Stimulated activated naive B cell treated with anti-CD40 and anti-IgM and Interleukin-4, amounts not matched to agents 10 μg/mL and 1 μg/mL and 100 μg/mL, for 72 hours (primary cell): ENCODE measurements at regions not wholly inside any gene's neighbourhood (a gene's known extent, or its start where the extent isn't known, plus 50 kb on each side); places are given as distances from the start of the nearest gene placed in this dataset.

Experiments
- ATAC-seq, 2 donors: fragments of 150-1000 bp; cut with Tn5 transposase; replicated peaks; 2 replicates each; pipeline ENCODE4 v1.10.0; 2021; ENCODE audit warnings: moderate library complexity in 1 of 2
- DNase-seq: peaks from one replicate; pipeline ENCODE4 v3.0.0; 2021
- H3K27ac Mint-ChIP-seq: one replicate; pipeline ENCODE4 v1.8.0; 2022; ENCODE audit warnings: mild to moderate bottlenecking, mixed read lengths
- H3K27me3 Mint-ChIP-seq, 2 donors: one replicate each; pipeline ENCODE4 v1.8.0; 2022; ENCODE audit warnings: mixed read lengths in 2 of 2
- H3K36me3 Mint-ChIP-seq, 2 donors: one replicate each; pipeline ENCODE4 v1.8.0; 2022; ENCODE audit warnings: mixed read lengths in 2 of 2, mild to moderate bottlenecking in 1 of 2
- H3K4me1 Mint-ChIP-seq, 2 donors: one replicate each; pipeline ENCODE4 v1.8.0; 2022; ENCODE audit warnings: mixed read lengths in 2 of 2, mild to moderate bottlenecking in 1 of 2
- H3K4me3 Mint-ChIP-seq, 2 donors: one replicate each; pipeline ENCODE4 v1.8.0; 2022; ENCODE audit warnings: mild to moderate bottlenecking in 2 of 2, mixed read lengths in 2 of 2, moderate library complexity in 1 of 2
- H3K9me3 Mint-ChIP-seq, 2 donors: one replicate each; pipeline ENCODE4 v1.8.0; 2022; ENCODE audit warnings: mixed read lengths in 2 of 2, mild to moderate bottlenecking in 1 of 2

DNA sequence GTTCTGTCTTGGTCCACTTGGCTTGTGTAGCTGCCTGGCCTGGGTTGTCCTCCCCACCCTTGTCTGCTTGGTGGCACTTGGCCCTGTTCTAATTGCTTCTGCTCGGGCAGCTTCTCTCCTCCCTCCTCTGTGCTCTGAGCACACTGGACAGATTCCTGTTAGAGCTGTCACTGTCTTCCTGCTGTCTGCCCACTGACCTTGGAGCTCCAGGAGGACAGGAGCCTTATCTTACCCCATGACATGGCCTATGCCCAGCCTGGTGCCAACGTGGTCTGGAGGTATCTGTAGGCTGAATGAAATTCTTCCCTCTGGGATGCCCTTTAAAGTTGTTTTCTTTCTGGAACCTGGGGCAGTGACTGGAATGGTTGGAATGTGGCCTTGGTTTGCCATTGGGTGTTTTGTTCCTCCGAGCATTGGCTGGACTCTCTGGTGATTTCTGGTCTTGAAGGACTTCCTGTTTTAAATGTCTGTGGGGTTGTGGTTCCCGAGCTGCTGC, 94.1 kb downstream of the FAM43A start:
- Mint-ChIP-seq H3K27ac (no peak overlapping the region), H3K4me3 (no peak overlapping the region), H3K4me1 (peaks cover 0 to 4% of the 10 kb centered on the region in 2 donors), H3K36me3 (no peaks in the 10 kb centered on the region), H3K9me3 (no peaks in the 10 kb centered on the region), H3K27me3 (peaks cover 33 to 36% of the 10 kb centered on the region in 2 donors)
- DNase-seq (no peak), ATAC-seq (no peak)

DNA sequence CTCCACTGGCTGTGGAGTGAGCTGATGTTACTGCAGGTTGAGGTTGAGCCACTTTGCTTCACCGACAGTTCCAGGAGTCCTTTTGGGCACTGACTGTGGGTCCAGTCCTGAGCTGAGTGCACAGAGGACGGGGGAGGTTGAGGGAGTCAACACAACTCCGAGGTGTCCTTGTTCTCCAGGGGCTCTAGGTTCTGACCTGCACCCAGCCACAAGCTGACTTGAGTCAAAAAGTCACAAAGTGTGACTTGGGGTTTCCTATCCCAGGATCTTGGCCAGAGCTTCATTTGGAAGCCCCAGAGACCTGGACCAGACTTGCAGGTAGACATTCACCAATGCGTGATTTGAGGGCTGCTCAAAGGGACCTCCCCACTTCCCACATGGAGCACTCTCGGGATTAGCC, 95.0 kb downstream of the FAM43A start:
- ATAC-seq, result no peak
- Mint-ChIP-seq H3K27me3 (peaks cover 30 to 36% of the 10 kb centered on the region in 2 donors), H3K27ac (no peak overlapping the region), H3K36me3 (no peaks in the 10 kb centered on the region), H3K4me3 (no peak overlapping the region), H3K9me3 (no peaks in the 10 kb centered on the region), H3K4me1 (peaks cover 0 to 4% of the 10 kb centered on the region in 2 donors)
- DNase-seq, result no peak

DNA sequence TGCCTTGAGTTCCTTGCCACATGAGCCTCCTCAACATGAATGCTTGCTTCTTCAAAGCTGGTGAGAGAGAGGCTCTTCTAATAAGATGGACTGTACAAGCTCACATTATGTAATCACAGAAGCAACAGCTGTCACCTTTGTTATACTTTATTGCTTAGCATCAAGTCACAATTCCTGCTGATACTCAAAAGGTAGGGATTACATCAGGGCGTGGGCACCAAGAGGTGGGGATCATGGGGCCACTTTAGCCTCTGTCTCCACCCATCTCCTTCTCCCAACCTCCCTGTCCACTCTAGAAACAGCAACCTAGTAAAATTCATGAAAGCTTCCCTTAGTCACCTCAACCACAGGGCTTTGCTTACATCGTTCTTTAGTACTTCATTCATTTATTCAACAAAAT, 95.9 kb downstream of the FAM43A start:
- peaks cover 22 to 36% of the 10 kb centered on the region in 2 donors for H3K27me3 Mint-ChIP-seq
- no peak overlapping the region for H3K4me3 Mint-ChIP-seq
- no peak for ATAC-seq
- no peaks in the 10 kb centered on the region for H3K36me3 Mint-ChIP-seq
- DNase-seq, result no peak
- H3K27ac Mint-ChIP-seq, result no peak overlapping the region
- peaks cover 0 to 2% of the 10 kb centered on the region in 2 donors for H3K4me1 Mint-ChIP-seq
- no peaks in the 10 kb centered on the region for H3K9me3 Mint-ChIP-seq

DNA sequence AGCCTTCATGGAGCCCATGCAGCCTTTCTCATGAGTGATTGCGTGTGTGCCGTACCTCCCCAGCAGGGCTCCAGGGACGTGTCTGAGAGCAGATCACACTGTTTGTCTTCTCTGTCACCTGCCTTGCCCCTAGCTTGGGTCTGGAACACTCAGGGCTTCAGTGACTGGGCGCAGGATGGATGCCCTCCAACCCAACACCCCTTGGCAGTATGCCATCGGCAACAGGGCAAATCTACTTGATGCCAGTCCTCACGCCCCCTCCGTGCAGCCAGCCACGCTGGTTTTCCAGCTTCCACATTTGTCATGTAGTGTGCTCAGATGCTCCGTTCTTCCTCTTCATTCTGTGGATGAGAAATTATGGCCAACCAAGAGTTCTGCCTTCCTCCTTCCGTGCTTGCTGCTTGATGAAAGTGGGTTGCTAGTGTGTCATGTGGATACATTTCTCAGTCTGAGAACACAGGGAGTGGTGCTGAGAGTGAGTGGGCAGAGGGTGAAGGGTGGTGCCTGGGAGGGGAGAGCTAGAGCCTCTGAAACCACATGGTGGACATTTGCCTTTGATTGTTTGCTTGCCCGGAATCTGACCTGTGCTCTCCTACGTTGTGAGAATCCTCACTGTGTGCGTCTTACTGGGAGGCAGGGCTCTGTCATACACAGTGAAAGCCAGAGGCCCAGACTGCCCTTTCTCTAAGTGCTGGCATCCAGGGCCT, 97.2 kb downstream of the FAM43A start:
- Mint-ChIP-seq H3K4me3 (no peak overlapping the region), H3K27ac (no peak overlapping the region), H3K4me1 (peaks cover 0 to 2% of the 10 kb centered on the region in 2 donors), H3K27me3 (peaks cover 18 to 36% of the 10 kb centered on the region in 2 donors), H3K9me3 (no peaks in the 10 kb centered on the region), H3K36me3 (no peaks in the 10 kb centered on the region)
- DNase-seq (no peak), ATAC-seq (no peak)

DNA sequence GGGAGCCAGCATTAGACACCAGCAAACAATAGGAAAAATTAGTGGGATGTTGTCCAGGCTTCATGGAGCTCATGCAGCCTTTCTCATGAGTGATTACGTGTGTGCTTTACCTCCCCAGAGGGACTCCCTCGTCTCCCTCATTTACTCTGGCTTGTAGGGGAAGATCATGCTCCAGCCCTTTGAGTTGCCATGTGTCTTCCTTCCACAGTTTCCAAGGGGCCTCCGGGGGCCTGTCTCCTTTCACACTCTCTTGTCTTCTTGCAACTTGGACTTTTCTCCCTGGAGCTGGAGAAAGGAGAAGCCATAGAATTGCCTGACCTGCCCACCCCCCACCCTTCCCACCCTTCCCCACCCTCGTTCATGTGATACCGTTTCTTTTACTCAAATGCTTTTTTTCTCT, 98.7 kb downstream of the FAM43A start:
- ATAC-seq, result no peak
- H3K4me3 Mint-ChIP-seq, result no peak overlapping the region

DNA sequence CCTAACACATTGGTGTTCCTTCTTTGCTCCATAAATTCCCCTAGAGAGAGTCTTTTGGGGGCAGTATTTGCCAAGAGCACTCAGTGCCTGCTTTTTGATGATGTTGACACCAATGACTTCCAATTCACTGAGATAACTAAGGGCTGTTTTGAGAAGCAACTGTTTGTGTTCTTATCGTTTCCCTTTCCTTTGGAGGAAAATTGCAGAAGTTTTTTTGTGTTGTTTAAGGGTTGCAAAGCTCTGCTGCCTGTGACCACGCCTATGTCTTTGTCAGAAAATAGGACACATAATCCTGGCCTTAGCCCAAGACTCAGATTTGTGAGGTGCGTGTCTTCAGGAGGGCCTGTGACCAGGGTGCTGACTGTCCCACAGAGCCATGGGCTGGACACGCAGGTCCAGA, 99.6 kb downstream of the FAM43A start:
- Mint-ChIP-seq H3K9me3 (no peaks in the 10 kb centered on the region), H3K4me3 (no peak overlapping the region), H3K36me3 (no peaks in the 10 kb centered on the region), H3K27me3 (peaks cover 7 to 17% of the 10 kb centered on the region in 2 donors), H3K4me1 (peaks cover 0 to 2% of the 10 kb centered on the region in 2 donors), H3K27ac (no peak overlapping the region)
- ATAC-seq, result no peak
- no peak for DNase-seq

More for the DNA sequence above, 98.7 kb downstream of the FAM43A start:
- H3K27ac Mint-ChIP-seq, result no peak overlapping the region
- peaks cover 0 to 2% of the 10 kb centered on the region in 2 donors for H3K4me1 Mint-ChIP-seq
- DNase-seq, result no peak
- H3K27me3 Mint-ChIP-seq, result peaks cover 14 to 26% of the 10 kb centered on the region in 2 donors
- no peaks in the 10 kb centered on the region for H3K9me3 Mint-ChIP-seq
- no peaks in the 10 kb centered on the region for H3K36me3 Mint-ChIP-seq

DNA sequence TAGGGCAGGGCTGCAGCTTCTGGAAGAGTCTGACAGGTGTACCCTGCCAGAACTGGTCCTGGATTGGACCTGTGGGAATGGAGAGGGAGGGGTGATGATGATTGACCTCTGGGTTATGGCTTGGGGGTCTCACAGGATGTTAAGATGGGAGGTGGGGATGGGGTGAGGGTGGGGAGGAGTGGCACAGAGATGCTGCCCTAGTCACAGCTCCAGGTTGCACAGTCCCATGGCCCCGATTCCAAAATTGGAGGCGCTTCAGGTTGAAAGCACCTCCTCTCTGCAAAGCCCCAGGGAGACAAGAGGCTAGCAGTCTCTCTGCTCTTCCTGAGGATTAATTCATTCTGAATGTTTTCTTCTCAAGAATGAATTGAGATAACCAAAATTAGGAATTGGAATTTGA, 101.4 kb downstream of the FAM43A start:
- no peak for ATAC-seq
- Mint-ChIP-seq H3K27ac (no peak overlapping the region), H3K27me3 (peaks cover 6 to 7% of the 10 kb centered on the region in 2 donors), H3K4me3 (no peak overlapping the region), H3K9me3 (no peaks in the 10 kb centered on the region), H3K4me1 (no peaks in the 10 kb centered on the region), H3K36me3 (no peaks in the 10 kb centered on the region)
- DNase-seq, result no peak

DNA sequence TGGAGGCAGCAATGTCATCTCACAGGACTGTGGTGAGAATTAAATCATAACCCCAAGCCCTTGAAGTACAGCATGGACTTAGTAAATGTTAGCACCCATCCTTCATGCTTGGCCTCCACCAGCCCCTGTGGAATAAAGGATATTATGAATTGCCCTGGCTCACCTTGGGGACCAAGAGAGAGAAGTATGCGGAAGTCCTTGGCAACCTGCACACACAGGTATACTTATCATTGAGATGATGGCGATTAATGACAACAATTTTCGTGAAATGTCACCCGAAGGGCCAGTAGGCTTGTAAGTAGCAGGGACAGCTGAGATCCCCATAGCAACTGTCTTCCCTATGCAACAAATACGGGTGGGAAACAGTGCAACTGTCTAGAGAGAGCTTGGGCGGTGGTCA, 102.0 kb downstream of the FAM43A start:
- H3K36me3 Mint-ChIP-seq, result no peaks in the 10 kb centered on the region
- H3K27me3 Mint-ChIP-seq, result peaks cover 6% of the 10 kb centered on the region in 2 donors
- no peaks in the 10 kb centered on the region for H3K4me1 Mint-ChIP-seq
- H3K4me3 Mint-ChIP-seq, result no peak overlapping the region
- no peak for DNase-seq
- H3K27ac Mint-ChIP-seq, result no peak overlapping the region
- ATAC-seq, result no peak
- H3K9me3 Mint-ChIP-seq, result no peaks in the 10 kb centered on the region

DNA sequence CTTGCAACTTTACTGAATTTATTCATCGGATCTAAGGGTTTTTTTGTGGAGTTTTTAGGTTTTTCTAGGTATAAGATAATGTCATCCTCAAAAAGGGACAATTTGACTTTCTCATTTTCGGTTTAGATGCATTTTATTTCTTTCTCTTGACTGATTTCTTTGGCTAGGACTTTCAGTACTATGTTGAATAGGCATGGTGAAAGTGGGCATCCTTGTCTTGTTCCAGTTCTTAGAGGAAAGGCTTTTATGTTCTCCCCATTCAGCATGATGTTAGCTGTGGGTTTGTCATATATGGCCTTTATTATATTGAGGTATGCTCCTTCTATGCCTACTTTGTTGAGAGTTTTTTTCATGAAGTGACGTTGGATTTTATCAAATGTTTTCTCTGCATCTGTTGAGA, 106.7 kb downstream of the FAM43A start:
- Mint-ChIP-seq H3K9me3 (peaks cover 5% of the 10 kb centered on the region in 2 donors), H3K4me3 (no peak overlapping the region), H3K27me3 (no peaks in the 10 kb centered on the region), H3K27ac (no peak overlapping the region), H3K36me3 (peaks cover 3 to 5% of the 10 kb centered on the region in 2 donors), H3K4me1 (no peaks in the 10 kb centered on the region)
- no peak for ATAC-seq
- no peak for DNase-seq

DNA sequence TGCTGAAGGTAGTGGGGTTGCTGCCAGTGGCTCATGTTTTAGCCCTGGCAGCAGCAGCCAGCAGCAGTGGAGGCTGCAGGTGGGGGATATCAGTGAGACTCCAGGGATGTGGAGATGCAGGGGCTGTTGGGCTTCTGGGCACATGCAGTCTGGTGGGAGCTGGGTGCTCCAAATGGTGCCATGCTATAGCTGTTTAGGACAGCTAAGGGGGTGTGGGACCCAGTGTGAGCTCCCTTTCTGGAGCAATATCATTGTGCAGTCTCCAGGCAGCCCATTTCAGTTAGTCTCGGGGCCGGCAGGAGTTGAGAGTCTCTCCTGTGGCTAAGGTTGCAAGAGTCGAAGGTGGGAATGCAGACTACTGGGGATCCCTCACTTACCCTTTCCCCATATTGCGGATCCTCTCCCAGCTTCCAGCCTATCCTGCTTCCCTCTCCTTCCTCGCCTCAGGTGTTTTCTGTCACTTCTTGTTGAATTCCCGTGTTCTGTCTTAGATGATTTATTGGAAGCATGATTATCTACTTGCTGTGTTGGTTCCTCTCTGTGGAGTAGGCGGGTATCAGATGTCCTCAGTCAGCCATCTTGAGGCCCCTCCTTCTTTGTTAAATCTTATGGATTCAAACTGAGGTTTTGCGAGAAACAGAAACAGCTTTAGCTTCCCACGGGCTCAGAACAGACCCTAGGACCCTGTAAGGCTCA, 112.0 kb downstream of the FAM43A start:
- Mint-ChIP-seq H3K27ac (no peak overlapping the region), H3K4me3 (no peak overlapping the region), H3K4me1 (no peaks in the 10 kb centered on the region), H3K36me3 (peaks cover 3 to 5% of the 10 kb centered on the region in 2 donors), H3K27me3 (peaks cover 0 to 8% of the 10 kb centered on the region in 2 donors), H3K9me3 (peaks cover 5% of the 10 kb centered on the region in 2 donors)
- ATAC-seq (no peak), DNase-seq (no peak)

DNA sequence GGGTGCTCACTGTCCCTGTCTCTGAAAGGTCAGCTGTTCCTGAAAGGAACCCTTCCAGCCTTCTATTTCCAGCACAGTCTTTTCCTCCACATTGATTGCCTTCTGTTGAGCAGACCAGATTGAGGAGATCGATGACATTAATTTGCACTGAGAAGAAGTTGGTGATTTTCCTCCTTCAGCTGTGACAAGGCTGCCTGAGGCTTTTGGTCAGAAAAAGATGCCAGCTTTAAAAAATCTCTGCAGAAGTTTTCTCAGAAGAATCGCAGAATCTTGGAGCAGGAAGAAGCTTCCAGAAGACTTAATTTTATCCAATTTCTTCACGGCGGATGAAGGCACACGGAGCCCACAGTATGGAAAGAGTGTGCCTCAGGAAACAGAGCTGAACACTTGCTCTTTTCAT, 112.8 kb downstream of the FAM43A start:
- H3K27ac Mint-ChIP-seq, result no peak overlapping the region

DNA sequence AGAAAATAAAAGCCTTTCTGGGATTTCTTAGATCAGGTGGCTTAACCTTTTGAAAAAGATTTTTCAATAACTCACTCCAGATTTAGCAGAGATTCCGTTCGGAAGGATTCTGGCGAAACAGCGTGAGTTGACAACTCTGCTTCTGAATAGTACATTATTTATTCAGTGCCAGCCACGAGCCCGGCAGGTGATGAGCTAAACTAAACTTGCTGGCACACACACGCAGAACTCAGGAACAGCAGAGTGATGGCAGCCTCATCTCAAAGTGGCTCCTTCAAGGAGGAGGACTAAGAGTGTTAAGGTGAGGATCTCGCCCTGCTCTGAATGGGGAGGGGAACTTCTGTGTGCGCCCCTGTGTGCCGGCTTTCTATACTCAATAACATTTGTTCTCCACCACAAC, 114.3 kb downstream of the FAM43A start:
- ATAC-seq (no peak), DNase-seq (no peak)
- Mint-ChIP-seq H3K4me1 (no peaks in the 10 kb centered on the region), H3K36me3 (peaks cover 3 to 5% of the 10 kb centered on the region in 2 donors), H3K27ac (no peak overlapping the region), H3K4me3 (no peak overlapping the region), H3K9me3 (peaks cover 5% of the 10 kb centered on the region in 2 donors), H3K27me3 (peaks cover 8 to 23% of the 10 kb centered on the region in 2 donors)

More for the DNA sequence above, 112.8 kb downstream of the FAM43A start:
- Mint-ChIP-seq H3K9me3 (peaks cover 5% of the 10 kb centered on the region in 2 donors), H3K4me1 (no peaks in the 10 kb centered on the region), H3K27me3 (peaks cover under 1 to 11% of the 10 kb centered on the region in 2 donors), H3K36me3 (peaks cover 3 to 5% of the 10 kb centered on the region in 2 donors), H3K4me3 (no peak overlapping the region)
- DNase-seq, result no peak
- no peak for ATAC-seq

DNA sequence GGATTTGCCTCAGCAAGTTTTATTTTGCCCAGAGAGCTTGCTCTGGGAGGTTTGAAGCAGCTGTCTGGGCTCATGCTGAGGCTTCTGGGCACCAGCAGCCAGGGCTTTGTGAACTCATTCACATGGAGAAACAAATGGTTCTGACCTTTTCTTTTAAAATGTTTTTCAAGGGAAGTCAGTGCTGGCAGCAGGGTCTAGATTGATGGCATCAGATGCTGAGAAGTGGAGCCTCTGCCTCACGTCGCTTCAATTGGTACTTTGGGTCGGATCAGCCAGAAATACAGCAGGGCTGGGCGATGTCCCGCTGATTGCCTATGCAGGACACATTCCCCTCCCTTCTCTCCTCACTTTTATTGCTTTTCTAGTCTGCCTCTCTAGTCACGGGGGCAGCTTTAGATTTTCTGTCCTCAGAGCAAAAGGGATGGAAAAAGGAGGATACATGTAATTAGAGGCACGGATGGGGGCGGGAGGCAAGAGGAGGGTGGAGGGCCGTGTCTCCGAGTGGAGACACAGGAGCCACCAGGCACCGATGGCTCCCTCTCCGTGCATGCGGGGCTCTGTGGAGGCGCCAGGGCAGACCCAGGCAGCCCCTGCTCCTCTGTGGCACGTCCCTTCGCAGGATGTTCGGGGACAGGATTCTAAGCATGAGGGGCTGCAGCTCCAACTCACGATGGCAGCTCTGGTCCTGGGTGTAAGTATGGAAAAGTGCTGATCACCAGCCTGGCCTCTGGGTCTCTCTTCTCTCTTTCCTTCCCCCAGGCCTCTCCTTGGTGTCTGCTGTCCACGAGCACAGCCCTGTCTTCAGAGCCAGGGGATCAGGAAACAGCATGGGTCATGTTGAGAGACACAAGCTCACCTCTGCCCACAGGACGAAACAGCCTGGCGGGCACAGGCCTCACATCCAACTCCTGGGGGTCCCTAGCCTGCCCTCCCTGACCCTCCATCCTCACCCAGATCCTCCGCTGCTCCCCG, 116.1 kb downstream of the FAM43A start:
- Mint-ChIP-seq H3K4me3 (no peak overlapping the region), H3K27me3 (peaks cover 14 to 35% of the 10 kb centered on the region in 2 donors), H3K9me3 (peaks cover under 1% of the 10 kb centered on the region in 2 donors), H3K4me1 (no peaks in the 10 kb centered on the region), H3K27ac (no peak overlapping the region), H3K36me3 (peaks cover 0 to under 1% of the 10 kb centered on the region in 2 donors)
- no peak for ATAC-seq
- no peak for DNase-seq

DNA sequence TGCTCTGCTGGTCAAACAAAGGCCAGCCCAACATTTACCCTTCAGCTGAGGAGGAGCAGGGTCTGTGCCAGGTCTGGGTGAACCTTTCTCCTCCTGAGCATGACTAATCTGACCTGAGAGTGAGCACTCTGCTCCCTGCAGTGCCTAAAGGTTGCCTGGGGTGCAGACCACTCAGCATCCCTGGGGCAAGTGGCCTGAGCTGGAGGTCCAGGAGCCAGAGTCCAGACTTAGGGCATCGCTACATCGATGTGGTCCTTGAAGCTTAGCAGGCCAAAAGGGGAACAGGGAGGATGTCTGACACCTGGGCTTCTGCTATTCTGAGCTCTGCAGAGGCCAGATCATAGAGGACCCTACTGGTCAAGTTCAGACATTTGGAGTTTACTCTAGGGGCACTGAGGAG, 119.1 kb downstream of the FAM43A start:
- Mint-ChIP-seq H3K27me3 (peaks cover 15 to 36% of the 10 kb centered on the region in 2 donors), H3K9me3 (no peaks in the 10 kb centered on the region), H3K4me1 (no peaks in the 10 kb centered on the region), H3K36me3 (no peaks in the 10 kb centered on the region), H3K4me3 (no peak overlapping the region), H3K27ac (peak overlapping the region; percentile 10)
- ATAC-seq (no peak), DNase-seq (no peak)
